ENCODE measurements at regions not wholly inside any gene's neighbourhood (a gene's known extent, or its start where the extent isn't known, plus 50 kb on each side); places are given as distances from the start of the nearest gene placed in this dataset.

DNA sequence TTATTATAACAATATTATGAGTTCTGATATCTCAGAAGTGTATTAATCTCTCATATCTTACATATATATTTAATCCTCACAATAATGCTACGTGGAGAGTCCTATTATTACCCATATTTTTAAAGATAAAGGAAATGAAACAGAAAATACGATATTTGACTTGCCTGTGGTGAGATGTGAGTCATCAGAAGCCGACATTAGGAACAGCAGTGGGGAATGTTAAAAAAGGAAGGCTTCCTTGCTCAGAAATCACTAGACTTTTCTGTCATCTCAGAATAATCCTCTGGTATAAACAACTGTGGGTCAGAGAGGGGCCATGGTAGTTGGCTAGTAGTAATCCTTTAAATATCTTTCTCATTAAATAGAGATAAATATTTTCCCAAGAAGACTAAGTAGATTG, 402.3 kb upstream of the PCDH15 start:
- H3K4me1 ChIP-seq, result no peaks in the 10 kb centered on the region
- TF ChIP-seq POLR2A (IDR thresholded peaks at IDR 0.05) (no peak), POLR2AphosphoS5 (IDR thresholded peaks at IDR 0.05; ENCODE audit: insufficient read depth in 1 of 2, low read depth in 1 of 2) (no peak)
- TF ChIP-seq, protein P1, sequence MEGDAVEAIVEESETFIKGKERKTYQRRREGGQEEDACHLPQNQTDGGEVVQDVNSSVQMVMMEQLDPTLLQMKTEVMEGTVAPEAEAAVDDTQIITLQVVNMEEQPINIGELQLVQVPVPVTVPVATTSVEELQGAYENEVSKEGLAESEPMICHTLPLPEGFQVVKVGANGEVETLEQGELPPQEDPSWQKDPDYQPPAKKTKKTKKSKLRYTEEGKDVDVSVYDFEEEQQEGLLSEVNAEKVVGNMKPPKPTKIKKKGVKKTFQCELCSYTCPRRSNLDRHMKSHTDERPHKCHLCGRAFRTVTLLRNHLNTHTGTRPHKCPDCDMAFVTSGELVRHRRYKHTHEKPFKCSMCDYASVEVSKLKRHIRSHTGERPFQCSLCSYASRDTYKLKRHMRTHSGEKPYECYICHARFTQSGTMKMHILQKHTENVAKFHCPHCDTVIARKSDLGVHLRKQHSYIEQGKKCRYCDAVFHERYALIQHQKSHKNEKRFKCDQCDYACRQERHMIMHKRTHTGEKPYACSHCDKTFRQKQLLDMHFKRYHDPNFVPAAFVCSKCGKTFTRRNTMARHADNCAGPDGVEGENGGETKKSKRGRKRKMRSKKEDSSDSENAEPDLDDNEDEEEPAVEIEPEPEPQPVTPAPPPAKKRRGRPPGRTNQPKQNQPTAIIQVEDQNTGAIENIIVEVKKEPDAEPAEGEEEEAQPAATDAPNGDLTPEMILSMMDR (IDR thresholded peaks at IDR 0.05), result no peak
- no peaks in the 10 kb centered on the region for H3K9me3 ChIP-seq
- H3K27ac ChIP-seq, result no peak overlapping the region
- intact Hi-C loops (cut with DNase I), result no loop called here
- H3K27me3 ChIP-seq, result no peaks in the 10 kb centered on the region
- H3K4me3 ChIP-seq, result no peak overlapping the region
- DNase-seq (ENCODE audit: extremely low spot score in 2 of 2), result no peak
- no peaks in the 10 kb centered on the region for H3K36me3 ChIP-seq

DNA sequence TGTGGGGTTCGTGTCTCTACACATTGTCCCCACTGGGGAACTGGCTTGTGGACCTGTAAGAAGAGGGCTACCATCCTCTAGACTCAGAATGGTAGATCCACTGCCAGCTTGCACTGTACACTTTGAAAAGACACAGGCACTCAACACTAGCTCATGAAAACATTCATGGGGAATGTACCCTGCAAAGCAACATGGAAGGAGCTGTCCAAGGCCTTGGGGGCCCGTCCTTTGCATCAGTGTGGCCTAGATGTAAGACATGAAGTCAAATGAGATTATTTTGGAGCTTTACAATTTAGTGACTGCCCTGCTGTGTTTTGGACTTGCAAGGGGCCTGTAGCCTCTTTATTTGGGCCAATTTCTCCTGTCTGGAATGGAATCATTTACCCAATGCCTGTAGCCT, 399.0 kb upstream of the PCDH15 start:
- no peak overlapping the region for H3K27ac ChIP-seq
- H3K4me1 ChIP-seq, result no peaks in the 10 kb centered on the region
- H3K9me3 ChIP-seq, result no peaks in the 10 kb centered on the region
- no peak for DNase-seq (ENCODE audit: extremely low spot score in 2 of 2)
- TF ChIP-seq POLR2AphosphoS5 (IDR thresholded peaks at IDR 0.05; ENCODE audit: insufficient read depth in 1 of 2, low read depth in 1 of 2) (no peak), POLR2A (IDR thresholded peaks at IDR 0.05) (no peak)
- TF ChIP-seq, protein P1 (IDR thresholded peaks at IDR 0.05), result no peak
- intact Hi-C loops (cut with DNase I), result no loop called here
- H3K27me3 ChIP-seq, result no peaks in the 10 kb centered on the region
- no peaks in the 10 kb centered on the region for H3K36me3 ChIP-seq
- H3K4me3 ChIP-seq, result no peak overlapping the region

DNA sequence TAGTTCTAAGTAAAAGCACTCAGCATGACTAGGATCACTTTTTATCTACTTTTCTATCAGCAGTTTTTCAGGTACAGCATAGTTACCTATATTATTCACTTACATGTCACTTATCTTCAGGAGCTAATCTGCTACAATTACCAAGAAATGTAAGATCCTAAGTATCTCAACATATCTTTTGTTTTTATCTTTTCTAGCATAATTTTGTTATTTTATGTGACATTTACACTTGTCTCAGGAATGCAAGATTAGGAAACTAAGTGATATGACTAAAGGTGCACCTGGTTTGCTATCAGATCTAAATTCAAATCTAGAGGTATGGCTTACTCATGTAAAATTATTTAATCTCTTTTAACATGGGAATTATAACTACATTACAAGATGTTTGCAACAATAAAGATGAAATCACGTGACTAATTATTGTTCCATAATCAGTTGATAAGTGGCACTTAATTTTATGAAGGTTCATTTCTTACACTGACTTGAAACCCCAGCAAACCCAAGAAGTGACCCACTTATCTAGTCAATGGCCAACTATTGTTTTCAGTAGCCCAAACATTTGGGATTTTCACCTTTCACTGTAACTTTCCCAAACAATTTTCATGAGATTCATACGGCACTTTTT, 390.3 kb upstream of the PCDH15 start:
- no peak for DNase-seq (ENCODE audit: extremely low spot score in 2 of 2)
- Histone ChIP-seq H3K27me3 (no peaks in the 10 kb centered on the region), H3K27ac (no peak overlapping the region), H3K9me3 (no peaks in the 10 kb centered on the region), H3K4me3 (no peak overlapping the region), H3K36me3 (no peaks in the 10 kb centered on the region), H3K4me1 (no peaks in the 10 kb centered on the region)
- intact Hi-C loops (cut with DNase I), result no loop called here
- no peak for TF ChIP-seq POLR2A (IDR thresholded peaks at IDR 0.05)
- no peak for TF ChIP-seq POLR2AphosphoS5 (IDR thresholded peaks at IDR 0.05; ENCODE audit: insufficient read depth in 1 of 2, low read depth in 1 of 2)
- TF ChIP-seq, protein P1 (IDR thresholded peaks at IDR 0.05), result no peak

DNA sequence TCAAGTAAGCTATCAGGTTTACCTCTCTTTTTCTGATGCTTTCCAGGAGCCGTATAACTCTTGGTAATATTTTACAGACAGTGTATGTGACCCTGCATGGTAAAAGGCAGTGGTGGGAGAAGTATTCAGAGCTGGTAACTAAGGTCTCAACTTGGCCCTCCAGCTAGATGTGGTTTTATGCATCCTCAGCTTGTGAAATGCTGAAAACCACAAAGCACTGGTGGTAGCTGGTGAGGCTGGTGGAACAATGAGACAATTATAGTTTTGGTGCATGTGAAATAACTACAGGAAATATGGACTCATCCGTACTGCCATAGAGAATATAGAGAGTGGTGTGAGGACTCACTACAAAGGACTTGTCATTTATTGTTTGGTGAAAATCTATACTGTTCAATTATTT, 383.0 kb upstream of the PCDH15 start:
- H3K27me3 ChIP-seq, result no peaks in the 10 kb centered on the region
- intact Hi-C loops (cut with DNase I), result no loop called here
- no peaks in the 10 kb centered on the region for H3K4me1 ChIP-seq
- DNase-seq (ENCODE audit: extremely low spot score in 2 of 2), result no peak
- H3K27ac ChIP-seq, result no peak overlapping the region
- no peak overlapping the region for H3K4me3 ChIP-seq
- TF ChIP-seq, protein P1 (IDR thresholded peaks at IDR 0.05), result no peak
- no peak for TF ChIP-seq POLR2A (IDR thresholded peaks at IDR 0.05)
- no peaks in the 10 kb centered on the region for H3K36me3 ChIP-seq
- H3K9me3 ChIP-seq, result no peaks in the 10 kb centered on the region

DNA sequence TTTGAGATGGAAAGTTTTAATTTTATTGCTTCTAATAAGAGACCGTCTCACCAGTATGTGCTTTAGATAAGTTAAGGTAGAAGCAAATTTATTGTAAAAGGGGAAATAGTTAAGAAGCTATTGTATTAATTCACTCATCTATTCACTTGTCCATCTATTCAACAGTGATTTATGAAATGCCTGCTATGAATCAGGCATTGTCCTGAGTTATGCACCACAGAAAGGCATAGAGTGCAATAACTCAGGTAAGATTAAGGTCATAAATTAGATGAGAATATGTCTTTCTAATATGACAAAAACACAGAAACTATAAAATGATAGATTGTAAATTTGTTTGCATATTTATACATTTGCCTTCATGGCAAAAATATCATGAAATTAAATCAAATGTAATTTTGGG, 379.3 kb upstream of the PCDH15 start:
- intact Hi-C loops (cut with DNase I), result no loop called here
- Histone ChIP-seq H3K36me3 (no peaks in the 10 kb centered on the region), H3K4me3 (no peak overlapping the region), H3K27ac (no peak overlapping the region), H3K9me3 (no peaks in the 10 kb centered on the region), H3K4me1 (no peaks in the 10 kb centered on the region), H3K27me3 (no peaks in the 10 kb centered on the region)
- no peak for DNase-seq (ENCODE audit: extremely low spot score in 2 of 2)
- TF ChIP-seq POLR2AphosphoS5 (IDR thresholded peaks at IDR 0.05; ENCODE audit: insufficient read depth in 1 of 2, low read depth in 1 of 2) (no peak), POLR2A (IDR thresholded peaks at IDR 0.05) (no peak)
- TF ChIP-seq, protein P1 (IDR thresholded peaks at IDR 0.05), result no peak

All from vagina (tissue), 2 donors.